BJ (cell line): ENCODE measurements at regions not wholly inside any gene's neighbourhood (a gene's known extent, or its start where the extent isn't known, plus 50 kb on each side); places are given as distances from the start of the nearest gene placed in this dataset.

ENCODE experiments used
- CTCF ChIA-PET: fragments of 350-600 bp; formaldehyde crosslinking; extraction: SDS; loops from one replicate; lab custom pipeline; 2021; ENCODE audit warnings: antibody characterized with exemption, inconsistent platforms; lab: Yijun Ruan, JAX
- POLR2A ChIA-PET: fragments of 300-600 bp; sonication (Branson Sonifier 250); formaldehyde crosslinking; extraction: SDS; loops from one replicate; lab custom pipeline; 2021; ENCODE audit warnings: antibody characterized with exemption; lab: Charles Lee
- DNase-seq: peaks from one replicate; pipeline ENCODE4 v3.0.0-alpha.2; 2011; ENCODE audit warnings: low read depth
- H3K27me3 ChIP-seq: 2 replicates; pipeline ENCODE4 v1.6.0; 2011; ENCODE audit warnings: low read length; ENCODE audit not compliant: control insufficient read depth, insufficient read depth
- H3K36me3 ChIP-seq: 2 replicates; pipeline ENCODE4 v1.5.1; 2011; ENCODE audit warnings: low read length; ENCODE audit not compliant: control insufficient read depth, insufficient read depth
- H3K4me3 ChIP-seq: 2 replicates; pipeline ENCODE4 v1.5.1; 2011; ENCODE audit warnings: low read depth, mild to moderate bottlenecking, control low read depth, low read length
- TF ChIP-seq, protein P1 (sequence below): IDR thresholded peaks from 2 replicates; pipeline ENCODE4 v1.5.1; 2011; ENCODE audit warnings: low read depth, mild to moderate bottlenecking, control low read depth, inconsistent platforms, low read length, moderate library complexity; ENCODE audit not compliant: insufficient read depth

DNA sequence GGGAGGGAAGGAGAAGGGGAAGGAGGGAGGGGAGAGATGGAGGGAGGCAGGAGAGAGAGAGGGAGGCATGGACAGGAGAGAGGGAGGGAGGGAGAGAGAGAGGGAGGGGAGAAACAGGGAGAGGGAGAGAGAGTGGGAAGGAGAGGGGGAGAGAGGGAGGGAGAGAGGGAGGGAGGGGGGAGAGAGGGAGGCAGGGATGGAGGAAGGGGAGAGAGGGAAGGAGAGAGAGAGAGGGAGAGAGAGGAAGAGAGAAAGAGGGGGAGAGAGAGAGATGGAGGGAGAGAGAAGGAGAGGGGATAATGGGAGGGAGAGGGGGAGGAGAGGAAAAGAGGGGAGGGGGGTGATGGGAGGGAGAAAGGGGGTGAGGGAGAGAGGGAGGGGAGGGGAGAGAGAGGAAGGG lies 86.8 kb upstream of the VSTM2B start:
- Histone ChIP-seq H3K4me3 (no peak overlapping the region), H3K36me3 (no peaks in the 10 kb centered on the region), H3K27me3 (no peaks in the 10 kb centered on the region)
- ChIA-PET POLR2A (no interaction called here), CTCF (no interaction called here)
- no peak for DNase-seq
- TF ChIP-seq, protein P1, sequence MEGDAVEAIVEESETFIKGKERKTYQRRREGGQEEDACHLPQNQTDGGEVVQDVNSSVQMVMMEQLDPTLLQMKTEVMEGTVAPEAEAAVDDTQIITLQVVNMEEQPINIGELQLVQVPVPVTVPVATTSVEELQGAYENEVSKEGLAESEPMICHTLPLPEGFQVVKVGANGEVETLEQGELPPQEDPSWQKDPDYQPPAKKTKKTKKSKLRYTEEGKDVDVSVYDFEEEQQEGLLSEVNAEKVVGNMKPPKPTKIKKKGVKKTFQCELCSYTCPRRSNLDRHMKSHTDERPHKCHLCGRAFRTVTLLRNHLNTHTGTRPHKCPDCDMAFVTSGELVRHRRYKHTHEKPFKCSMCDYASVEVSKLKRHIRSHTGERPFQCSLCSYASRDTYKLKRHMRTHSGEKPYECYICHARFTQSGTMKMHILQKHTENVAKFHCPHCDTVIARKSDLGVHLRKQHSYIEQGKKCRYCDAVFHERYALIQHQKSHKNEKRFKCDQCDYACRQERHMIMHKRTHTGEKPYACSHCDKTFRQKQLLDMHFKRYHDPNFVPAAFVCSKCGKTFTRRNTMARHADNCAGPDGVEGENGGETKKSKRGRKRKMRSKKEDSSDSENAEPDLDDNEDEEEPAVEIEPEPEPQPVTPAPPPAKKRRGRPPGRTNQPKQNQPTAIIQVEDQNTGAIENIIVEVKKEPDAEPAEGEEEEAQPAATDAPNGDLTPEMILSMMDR: no peak

DNA sequence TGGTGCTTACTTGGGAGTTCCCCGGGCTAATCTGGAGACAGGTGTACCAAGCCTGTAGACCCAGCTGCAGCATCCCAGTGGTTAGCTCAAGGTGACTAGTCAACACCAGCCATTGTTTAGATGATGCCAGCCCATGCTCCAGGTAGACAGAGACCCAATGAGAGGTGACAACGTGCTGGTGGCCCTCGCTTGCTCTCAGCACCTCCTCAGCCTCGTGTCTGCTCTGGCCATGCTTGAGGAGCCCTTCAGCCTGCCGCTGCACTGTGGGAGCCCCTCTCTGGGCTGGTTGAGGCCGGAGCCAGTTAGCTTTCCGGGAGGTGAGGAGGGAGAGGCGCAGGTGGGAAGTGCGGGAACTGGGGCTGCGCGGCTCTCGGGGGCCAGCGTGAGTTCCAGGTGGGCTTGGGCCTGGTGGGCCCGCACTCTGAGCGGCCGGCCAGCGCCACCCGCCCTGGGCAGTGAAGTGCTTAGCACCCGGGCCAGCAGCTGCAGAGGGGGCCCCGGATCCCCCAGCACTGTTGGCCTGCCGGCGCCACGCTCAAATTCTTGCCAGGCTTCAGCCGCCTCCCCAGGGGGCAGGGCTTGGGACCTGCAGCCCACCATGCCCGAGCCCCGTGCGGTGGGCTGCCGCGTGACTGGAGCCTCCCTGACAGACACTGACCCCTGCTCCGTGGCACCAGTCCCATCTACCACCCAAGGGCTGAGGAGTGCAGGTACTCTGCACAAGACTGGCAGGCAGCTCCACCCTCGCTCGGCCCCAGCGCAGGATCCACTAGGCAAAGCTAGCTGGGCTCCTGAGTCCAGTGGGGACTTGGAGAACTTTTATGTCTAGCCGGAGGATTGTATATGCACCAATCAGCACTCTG lies 85.9 kb upstream of the VSTM2B start:
- POLR2A ChIA-PET: no interaction called here
- TF ChIP-seq, protein P1: no peak
- Histone ChIP-seq H3K4me3 (no peak overlapping the region), H3K36me3 (no peaks in the 10 kb centered on the region), H3K27me3 (no peaks in the 10 kb centered on the region)
- CTCF ChIA-PET: no interaction called here
- no peak for DNase-seq

DNA sequence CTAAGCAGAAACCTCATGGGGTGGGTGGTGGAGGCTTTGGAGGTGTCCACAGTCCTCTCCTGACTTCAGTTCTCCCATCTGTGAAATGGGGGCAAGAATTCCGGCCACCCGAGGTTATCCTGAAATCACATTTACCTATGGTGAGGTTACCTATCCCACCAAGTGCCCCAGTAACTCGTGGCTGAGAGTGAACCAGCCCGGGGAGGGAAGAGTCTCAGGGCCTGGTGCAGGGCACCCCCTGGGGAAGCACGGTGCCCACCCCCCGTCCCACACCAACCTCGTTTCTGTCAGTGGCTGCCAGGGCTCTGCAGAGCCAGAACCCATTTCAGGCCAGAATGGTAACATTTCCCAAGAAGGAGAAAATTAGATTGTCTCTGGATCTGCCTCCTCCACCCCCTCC lies 83.7 kb upstream of the VSTM2B start:
- Histone ChIP-seq H3K36me3 (no peaks in the 10 kb centered on the region), H3K27me3 (no peaks in the 10 kb centered on the region), H3K4me3 (no peak overlapping the region)
- no peak for DNase-seq
- POLR2A ChIA-PET: no interaction called here
- CTCF ChIA-PET: interaction anchor here (1.2 kb wide), 1 partner anchor 9 kb away, joined by 3 read pairs; no protein-coding TSS in a partner anchor
- TF ChIP-seq, protein P1: no peak

GRCh38 chr19:29442910-29443309 lies 82.9 kb upstream of the VSTM2B start:
- ChIA-PET CTCF (no interaction called here), POLR2A (no interaction called here)
- no peaks in the 10 kb centered on the region for H3K27me3 ChIP-seq
- H3K4me3 ChIP-seq: no peak overlapping the region
- TF ChIP-seq, protein P1: no peak
- H3K36me3 ChIP-seq: no peaks in the 10 kb centered on the region
- DNase-seq: no peak

DNA sequence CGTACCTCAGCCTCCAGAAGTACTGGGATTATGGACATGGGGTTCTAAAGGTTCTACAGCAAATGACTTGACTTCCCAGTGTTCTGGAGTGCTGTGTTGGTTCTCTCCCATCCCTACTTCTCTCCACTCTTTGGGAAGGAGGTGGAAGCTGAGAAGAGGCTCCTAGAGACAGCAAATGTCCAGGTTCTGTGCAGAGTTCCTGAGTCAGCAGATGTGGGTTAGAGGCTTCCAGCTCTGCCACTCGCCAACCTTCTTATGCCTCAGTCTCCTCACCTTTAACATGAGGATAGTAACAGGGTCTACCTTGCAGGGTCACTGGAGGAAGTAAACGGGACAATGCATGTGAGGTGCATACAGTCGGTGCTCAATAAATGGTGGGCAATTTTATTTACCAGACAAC lies 80.5 kb upstream of the VSTM2B start:
- Histone ChIP-seq H3K27me3 (no peaks in the 10 kb centered on the region), H3K4me3 (no peak overlapping the region), H3K36me3 (no peaks in the 10 kb centered on the region)
- ChIA-PET POLR2A (no interaction called here), CTCF (interaction anchor here (0.6 kb wide), 1 partner anchor 52 kb away, joined by 3 read pairs; no protein-coding TSS in a partner anchor)
- TF ChIP-seq, protein P1: no peak
- DNase-seq: no peak
